GM21619 (cell line): ENCODE measurements at regions not wholly inside any gene's neighbourhood (a gene's known extent, or its start where the extent isn't known, plus 50 kb on each side); places are given as distances from the start of the nearest gene placed in this dataset.
A peak's percentile ranks its signal among the peaks of the same experiment; 100 is the strongest.

Source experiments
- ATAC-seq: cut with Tn5 transposase; IDR thresholded peaks from one replicate; pipeline ENCODE4 v1.9.1; 2021; ENCODE audit not compliant: unreplicated experiment

DNA sequence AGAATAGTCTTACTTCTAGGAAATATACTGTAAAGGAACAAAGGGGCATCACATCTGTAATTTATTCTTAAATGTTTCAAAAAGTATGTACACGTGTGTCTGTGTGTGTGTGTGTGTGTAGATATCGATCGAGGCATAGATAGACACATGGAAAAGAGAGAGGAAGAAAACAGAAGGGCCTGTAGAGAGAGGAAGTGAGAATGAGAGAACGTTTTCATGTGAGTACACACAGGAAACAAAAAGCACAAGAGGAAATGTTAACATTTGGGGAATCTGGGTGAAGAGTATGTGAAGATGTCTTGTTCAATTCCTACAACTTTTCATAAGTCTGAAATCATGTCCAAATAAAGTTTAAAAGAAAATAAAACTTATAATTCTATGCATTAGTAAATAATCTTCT lies 286.5 kb upstream of the SORCS1 start:
- peak; percentile 46 for ATAC-seq

DNA sequence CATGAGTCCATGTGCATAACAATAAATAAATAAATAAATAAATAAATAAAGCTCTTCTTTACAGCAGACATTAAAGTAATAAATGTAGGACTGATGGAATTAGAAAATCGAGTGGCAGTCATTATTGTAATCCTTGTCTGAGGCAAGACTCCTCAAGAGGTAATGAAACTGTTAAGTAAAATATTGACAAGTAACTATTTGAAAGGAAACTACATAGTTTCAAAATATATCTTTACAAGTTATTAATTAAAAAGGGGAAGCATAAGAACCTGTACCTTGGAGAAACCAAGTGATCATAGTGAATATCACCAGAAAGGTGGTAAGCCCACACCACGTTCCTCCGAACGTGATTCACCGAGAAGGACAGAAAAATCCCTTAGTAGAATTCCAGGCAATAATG lies 285.6 kb upstream of the SORCS1 start:
- peak; percentile 75 for ATAC-seq

DNA sequence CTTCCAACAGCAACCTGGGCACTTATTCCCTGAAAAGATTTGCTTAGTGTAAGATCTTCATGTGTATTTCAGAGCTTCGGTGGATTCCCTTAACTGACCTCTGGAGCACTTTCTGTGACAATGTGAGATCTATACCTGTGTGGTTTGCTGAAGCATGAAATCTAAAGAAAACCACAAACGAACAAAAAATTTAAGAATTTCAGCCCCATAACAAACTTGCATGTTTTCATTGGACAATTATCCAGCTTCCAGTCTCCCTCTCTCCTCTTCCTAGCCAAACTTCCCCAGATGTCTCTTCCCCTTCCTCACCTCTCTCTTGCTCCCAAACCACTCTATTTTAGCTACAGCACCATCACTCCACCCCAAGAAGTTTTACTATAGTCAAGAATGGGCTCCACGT lies 279.9 kb upstream of the SORCS1 start:
- ATAC-seq = no peak

DNA sequence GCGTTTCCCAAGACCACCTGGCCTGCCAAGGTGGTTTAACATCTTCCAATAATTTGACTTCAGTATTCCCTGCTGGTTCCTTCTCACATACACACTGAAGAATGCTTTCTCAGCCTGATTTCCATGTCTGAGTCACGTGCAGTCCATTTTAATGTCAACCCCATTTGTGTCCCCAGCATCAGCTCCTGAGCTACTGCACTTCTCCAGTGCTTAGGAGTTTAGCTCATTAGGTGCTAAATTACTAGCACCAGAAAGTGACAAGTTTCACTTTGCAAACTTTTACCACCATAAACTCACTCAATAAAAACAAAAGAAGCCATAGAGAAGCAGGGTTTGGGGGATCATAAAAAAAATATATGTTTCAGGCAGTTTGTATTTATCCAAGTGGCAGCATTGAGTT lies 279.3 kb upstream of the SORCS1 start:
- ATAC-seq = no peak

DNA sequence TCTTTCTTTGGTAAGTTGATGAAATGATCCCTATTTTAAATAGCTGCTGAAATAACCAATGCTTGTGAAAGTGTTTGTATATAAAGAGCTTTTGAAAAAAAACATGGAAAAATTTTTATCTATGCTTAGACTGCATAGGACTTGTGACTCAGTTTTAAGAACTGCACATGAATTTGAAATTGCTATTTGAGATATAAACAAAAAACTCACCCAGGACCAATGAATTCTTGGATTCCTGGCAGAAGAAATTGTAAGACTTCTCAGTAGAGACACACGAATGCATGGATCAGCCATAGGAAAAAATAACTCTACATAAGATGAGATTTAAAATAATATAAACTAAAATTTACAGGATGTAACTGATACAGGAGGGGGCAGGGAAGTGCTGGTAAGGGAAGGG lies 278.8 kb upstream of the SORCS1 start:
- ATAC-seq = no peak

DNA sequence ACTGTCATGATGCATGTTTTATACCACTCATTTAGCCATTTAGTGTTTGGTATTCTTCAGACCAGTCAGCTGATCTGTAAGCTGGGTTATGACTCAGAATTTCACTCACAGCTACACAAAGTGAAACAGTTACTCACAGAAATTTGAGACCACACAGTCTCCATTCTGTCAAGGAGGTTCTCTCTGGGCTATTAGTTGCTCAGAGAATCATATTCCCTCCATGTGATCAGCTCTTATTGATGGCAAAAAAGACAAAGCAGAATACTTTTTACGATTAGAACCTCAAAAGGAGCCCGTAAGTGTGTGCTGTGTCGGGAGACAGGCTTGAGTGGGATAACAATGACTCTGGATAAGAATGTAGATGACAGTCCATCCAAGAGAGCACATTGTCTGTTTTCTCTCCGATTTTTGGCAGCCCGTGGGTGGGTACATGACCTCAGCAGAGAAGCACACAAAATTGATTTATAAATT lies 277.6 kb upstream of the SORCS1 start:
- ATAC-seq = peak; percentile 94

DNA sequence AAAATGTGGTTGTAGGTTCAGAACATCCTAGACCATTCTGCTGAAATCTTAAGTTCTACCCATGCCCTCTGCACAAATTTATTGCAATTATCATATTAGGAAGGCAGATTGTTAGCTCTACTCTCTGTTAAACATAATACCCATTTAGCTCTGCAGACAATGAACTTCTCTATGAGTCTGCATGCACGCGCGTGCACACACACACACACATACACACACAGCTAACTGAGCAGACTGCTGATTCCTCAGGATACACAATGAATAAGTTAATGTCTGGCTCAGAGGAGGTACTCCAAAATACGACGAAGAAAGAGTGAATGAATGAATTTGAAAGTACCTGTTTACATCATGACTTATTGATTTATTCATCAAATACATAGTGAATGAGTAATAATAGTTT lies 276.2 kb upstream of the SORCS1 start:
- ATAC-seq = no peak

DNA sequence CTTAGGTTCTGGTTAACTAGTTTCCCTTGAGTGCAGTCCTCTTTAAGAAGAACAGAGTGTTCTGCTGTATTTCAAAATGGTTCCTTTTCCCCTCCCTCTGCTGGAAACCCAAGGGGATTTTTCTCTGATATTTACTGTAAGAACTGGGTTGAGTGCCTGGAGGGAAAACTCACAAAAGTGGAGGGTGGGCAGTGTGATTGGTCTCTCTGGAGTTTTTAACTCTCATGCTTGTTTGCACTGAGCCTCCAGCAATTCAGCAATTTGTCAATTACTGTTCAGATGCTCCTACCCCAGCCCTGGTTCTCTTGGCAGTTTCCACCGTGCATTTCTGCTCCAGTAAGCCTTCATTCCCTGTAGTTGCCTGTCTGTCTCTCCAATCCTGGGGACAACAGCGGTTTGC lies 273.4 kb upstream of the SORCS1 start:
- ATAC-seq = no peak

DNA sequence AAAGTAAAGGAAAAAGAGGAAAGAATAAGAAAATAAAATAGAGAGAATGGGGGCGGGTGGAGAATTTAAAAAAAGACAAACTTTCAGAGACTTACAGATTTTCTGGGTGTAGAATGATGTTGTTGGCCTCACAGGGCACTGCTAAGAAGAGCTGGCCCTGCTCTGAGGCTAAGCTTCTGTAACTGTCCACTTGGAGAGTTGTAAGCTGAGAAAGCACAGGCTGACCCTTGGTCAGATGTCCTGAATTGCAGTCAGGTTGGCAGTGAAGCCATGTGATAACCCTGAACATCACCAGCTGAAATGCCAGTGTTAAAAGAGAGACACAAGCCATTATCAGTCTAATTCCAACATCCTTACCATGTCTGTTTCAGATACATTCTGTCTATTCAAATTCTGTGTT lies 272.1 kb upstream of the SORCS1 start:
- ATAC-seq = no peak

DNA sequence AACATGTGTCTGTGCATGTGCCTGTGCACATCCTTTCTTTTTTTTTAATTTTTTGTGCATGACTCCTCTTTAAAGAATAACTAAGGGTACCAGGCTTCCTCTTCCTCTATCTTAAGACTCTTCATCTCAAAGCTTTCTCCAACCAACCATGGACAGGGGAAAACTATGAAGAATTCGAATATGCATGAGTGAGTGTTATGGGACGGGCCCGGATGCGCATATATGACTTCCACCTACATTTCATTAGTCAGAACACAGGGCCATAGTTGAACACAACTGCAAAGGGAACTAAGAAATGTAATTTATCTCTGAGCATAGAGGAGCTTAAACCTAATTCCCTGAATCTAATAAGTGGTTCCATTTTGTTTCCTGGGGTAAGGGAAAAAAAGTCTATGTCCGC lies 270.3 kb upstream of the SORCS1 start:
- ATAC-seq = peak; percentile 59

DNA sequence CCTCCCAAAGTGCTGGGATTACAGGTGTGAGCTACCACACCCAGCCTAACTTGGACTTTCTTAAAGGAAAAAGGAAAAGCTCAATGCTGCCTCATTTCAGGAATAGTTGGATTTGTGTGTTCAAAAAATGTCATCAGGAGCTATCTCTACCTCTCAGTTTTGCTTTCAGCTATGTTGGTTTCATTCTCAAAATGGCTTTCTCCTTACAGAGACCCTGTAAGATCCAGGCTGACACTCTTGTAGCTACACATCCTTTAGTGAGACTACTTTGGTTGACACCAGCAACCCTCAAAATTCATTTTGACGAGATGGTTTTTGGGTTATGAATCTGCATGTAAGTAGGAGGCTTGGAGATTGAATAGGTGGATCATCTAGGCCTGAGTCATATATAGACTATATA lies 269.7 kb upstream of the SORCS1 start:
- ATAC-seq = no peak

DNA sequence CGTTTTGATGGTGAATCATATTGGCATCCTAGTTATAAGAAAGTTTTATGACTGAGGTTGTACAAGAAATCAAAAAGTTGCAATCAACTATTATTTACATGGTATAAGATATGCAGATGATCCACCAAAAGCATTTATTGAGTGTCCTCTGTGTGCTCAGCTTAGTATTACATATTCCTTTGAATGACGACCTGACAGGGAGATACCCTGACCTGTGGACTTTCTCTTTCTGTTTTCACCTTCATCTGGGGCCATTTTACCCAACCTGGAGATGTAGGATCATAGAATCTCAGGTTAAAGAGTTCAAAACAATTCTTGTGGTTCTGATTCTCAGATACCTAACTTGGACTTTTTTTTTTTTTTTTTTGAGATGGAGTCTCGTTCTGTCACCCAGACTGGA lies 269.1 kb upstream of the SORCS1 start:
- ATAC-seq = no peak

DNA sequence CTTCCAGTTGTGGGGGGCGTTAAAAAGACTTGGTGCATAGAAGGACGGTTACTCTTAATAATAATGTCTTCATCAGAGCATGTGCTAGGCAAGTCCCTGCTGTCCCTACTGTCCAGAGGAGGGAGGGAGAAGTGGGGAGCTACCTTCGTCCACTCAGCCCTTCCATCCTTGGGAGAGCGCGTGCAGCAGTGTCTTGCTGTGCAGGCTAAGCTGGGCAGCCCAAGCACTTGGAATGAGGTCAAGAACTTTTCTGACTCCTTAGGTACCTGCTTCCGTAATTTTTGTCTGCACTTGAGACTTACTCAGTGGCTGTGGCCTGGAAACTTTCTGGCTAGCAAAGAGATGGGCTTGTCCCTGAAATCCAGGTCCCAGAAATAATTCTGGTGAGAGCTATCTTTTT lies 265.9 kb upstream of the SORCS1 start:
- no peak for ATAC-seq

DNA sequence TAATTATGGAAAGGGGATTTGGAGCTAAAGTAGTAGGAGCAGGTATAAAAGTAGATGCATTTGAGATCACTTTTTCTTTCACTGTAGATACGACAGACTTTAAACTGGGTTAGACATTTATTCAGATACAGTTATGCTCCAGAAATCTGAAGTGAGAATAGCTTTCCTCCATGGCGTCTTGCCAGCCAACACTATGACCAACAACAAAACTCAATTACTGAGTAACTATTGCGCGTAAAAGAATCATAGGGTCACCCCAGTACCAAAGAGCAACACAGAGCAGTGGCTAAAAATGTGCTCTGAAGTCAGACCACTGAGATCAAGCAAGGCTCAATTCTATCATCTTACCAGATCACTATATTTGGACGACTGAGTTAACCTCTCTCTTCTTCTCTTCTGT lies 262.5 kb upstream of the SORCS1 start:
- ATAC-seq = no peak

DNA sequence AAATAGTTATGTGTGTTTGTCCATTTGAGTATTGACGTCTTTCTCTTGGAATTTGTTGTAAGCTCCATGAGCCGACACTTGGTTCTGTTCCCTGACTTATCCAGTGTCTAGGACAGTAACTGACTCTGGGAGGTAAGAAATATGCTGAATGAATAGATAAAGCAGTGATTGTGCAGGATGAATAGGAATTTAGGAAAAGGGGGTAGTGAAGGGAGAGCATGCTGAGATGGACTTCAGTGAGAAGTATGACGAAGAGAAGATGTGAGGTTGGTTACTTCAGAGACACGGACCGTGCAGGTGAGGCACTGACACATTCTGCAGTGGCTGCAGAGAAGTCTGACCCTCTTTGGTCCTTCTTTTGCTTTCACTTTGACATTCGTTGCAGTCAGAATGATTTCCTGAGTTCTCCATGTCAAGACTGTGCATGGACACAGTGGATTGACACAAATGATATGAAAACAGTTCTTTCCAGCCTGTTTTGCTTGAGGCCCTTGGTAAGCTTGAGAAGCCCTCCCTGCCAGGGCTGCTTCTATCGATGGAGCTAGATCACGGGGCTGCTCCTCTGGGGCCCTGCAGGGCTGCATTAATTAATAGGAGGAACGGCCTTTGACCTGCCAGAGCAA lies 261.5 kb upstream of the SORCS1 start:
- peak; percentile 64 for ATAC-seq

DNA sequence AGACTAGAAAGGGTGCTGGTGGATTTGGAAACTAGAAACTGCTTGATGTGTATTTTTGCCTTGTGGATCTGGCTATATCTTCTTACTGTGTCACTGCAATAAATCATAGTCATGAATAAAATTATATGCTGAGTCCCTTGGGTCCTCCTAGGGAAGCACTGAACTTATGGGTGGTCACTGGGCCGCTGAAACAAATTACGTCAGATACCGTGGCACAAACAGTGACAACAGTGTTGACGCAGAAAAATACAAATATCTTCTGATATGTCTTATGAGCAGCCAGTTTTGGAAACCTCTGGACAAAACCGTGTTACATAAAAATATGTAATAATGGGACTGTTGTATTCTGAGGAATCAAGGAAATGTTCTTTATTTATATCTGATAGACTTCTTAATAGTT lies 260.1 kb upstream of the SORCS1 start:
- ATAC-seq = no peak

DNA sequence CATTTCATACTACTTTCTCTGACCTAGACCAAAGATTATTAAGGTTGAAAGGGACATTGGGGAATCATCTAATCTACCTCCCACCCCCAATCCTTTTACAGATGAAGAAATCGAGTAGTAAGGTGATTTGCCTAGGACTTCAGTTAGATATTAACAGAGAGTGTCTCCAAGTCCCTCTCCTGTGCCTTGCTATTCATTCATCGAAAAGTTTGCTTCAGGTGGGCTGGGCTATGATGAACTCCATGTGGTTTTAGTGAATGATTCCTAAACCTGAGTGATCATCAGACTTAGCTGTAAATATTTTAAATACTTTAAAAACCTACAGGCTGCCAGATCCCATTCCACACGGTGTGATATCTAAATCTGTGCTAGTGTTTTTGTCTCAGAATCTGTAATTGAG lies 259.4 kb upstream of the SORCS1 start:
- peak; percentile 45 for ATAC-seq

DNA sequence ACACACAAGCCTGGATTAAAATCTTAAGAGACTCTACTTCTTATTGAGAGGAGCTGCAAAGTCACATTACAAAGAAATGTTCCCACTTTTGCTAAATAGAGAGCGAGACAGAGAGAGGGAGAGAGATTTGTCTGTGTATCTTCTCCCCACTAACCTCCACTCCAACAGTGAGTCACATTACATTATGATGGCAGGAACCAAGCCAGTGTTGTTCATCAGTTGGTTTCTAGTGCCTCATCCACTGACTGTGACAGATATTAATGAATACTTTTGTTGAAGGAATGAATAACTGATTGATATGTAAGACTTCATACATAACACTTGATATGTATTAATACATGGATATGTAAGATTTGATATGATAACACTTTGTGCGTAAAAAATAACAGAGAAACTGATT lies 258.2 kb upstream of the SORCS1 start:
- ATAC-seq = no peak

DNA sequence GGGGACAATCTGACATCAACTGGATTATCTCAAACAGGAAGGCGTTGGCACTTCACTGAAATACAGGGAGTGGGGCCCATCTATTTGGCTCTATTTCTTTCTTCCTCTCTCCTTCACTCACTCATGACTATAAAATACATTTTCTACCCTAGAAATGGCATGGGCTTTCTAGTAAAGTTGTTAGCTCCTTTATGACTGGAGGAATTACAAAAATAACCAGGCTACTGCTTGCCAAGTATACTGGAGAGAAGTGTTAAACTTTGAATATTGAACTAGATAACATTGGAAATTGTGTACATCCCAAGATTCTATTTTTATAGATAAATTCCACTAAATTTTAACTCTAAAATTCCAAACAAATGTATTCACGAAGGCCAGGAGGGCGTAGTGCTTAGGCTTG lies 255.7 kb upstream of the SORCS1 start:
- no peak for ATAC-seq

DNA sequence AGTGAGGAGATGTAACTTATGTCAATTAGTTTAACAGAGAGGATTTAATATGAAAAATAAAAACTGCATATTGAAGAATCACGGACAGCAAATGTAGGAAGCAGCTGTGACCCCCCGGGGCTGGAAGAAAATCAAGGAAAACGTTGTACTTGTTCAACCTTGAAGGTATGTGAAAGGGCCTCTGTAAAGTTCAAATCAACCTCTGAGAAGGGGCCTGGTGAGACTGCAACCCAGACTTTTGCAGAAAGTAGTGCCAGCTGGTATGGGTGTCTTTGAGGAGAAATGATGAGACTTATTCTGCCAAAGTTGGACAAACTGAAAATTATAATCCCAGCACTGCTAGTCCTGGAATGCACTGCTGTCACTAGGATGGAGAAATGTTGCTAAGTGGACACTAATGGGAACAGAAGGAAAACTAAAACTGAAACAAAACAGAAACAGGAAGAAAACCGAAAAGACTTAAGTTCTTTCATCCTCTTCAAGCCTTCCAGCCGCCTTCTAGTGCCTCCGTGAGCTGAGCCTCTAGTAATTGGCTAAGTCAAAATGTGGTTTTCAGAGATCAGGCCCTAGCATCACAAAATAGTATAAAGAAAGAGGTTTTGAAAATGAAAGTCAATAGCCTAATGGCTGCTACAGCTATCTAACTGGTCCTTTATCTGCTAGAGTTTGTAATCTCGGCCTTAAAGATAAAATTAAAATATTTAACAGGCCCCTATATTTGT lies 253.7 kb upstream of the SORCS1 start:
- ATAC-seq = peak; percentile 74

DNA sequence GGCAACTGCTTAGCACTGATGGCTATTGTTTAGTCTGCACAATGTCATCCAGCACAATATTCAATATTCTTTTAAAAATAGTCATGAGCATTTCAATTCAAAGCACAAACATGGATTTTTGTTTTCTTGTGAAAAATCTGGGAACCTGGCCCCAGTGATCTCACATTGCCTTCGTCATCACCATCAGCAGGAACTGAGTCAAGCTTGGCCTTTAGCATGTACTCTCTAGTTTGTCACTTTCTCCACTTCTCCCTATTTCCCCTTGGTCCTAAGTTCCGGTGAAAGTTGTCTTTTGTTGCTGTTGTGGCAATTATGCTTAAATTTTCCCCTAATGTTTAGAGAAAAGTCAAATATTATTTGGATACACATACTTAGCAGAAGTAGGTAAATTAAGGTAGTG lies 252.9 kb upstream of the SORCS1 start:
- ATAC-seq = no peak

DNA sequence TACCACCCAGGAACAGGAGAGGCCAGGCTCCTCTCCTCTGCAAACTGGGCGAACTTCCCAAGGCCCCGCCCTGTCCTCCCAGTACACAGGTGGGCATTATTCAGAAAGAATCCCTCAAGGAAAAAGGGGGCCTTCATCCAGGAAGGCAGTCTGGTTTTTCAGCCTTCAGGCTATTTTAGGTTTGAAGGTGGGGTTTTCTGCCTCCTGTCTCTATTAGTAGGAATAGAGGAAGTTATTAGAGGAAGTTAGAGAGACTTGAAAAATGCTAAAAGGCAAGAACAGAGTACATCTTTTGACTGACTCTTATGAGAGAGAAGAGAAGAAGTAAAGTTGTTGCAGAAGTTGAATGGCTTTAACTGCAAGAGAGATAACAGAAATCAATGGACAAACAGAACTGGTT lies 250.9 kb upstream of the SORCS1 start:
- ATAC-seq = no peak

DNA sequence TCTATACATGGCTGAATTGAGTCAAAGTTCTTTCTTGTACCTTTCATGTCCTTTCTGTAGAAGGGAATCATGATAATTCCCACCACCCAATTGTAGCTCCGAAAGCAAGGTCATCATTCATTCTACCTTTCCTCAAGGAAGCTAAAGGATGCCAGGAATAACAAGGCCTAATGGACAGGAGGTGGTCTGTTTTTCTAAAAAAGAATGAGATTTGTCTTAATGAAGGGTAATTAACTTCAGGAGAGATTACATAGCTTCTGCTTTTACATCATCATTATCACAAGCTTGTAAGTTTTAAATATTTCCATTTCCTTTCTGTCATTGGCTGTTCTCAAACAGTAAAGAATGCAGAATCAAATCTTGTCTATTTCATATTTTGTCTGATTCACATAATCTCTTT lies 249.5 kb upstream of the SORCS1 start:
- no peak for ATAC-seq
